T-cell (primary cell): ENCODE measurements at regions not wholly inside any gene's neighbourhood (a gene's known extent, or its start where the extent isn't known, plus 50 kb on each side); places are given as distances from the start of the nearest gene placed in this dataset.
"Not testable (repeated sequence)": the region's sequence is repeated elsewhere in the genome, so short reads cannot be mapped to it uniquely, and the experiment has no call there.

ENCODE experiments used
- ATAC-seq, 4 experiments: fragments of 200-7000 bp in 3 of 4; fragments of 150-1000 bp in 1 of 4; cut with Tn5 transposase; replicated peaks in 1 of 4; 1 replicate in 3 of 4; 2 replicates in 1 of 4; pipeline ENCODE4 v1.10.0; 2021; ENCODE audit warnings: moderate library complexity in 3 of 4, mild to moderate bottlenecking in 2 of 4, moderate number of reproducible peaks in 1 of 4
- CTCF ChIA-PET, 2 donors: fragments of 300-600 bp; sonication (Branson Sonifier 250); formaldehyde crosslinking; loops; one replicate each; lab custom pipeline; 2022; ENCODE audit warnings: antibody characterized with exemption in 2 of 2; lab: Charles Lee
- POLR2A ChIA-PET, 2 donors: fragments of 300-600 bp; sonication (Branson Sonifier 250); formaldehyde crosslinking; loops; one replicate each; lab custom pipeline; 2022; ENCODE audit warnings: antibody characterized with exemption in 2 of 2; lab: Charles Lee
- DNase-seq, 35 experiments: peaks; one replicate each; pipeline versions ENCODE4 v3.0.0 to v3.0.0-alpha.2; 2013 to 2023
- H3K27ac ChIP-seq: one replicate; pipeline ENCODE4 v1.5.1; 2013; ENCODE audit warnings: low read length
- H3K27me3 ChIP-seq, 2 experiments: replicated peaks in 1 of 2; 1 replicate in 1 of 2; 2 replicates in 1 of 2; pipeline versions ENCODE4 v1.6.1 to v1.7.0; 2013; ENCODE audit warnings: low read length in 1 of 2, mixed read lengths in 1 of 2; ENCODE audit not compliant: control insufficient read depth in 2 of 2, insufficient read depth in 2 of 2; ENCODE audit errors: extremely low read depth in 1 of 2
- H3K36me3 ChIP-seq, 2 donors: 1 replicate in 1 of 2; 2 replicates in 1 of 2; pipeline versions ENCODE4 v1.6.1 to v1.7.0; 2013; ENCODE audit warnings: low read length in 1 of 2; ENCODE audit not compliant: control insufficient read depth in 2 of 2, insufficient read depth in 1 of 2; ENCODE audit errors: extremely low read depth in 1 of 2
- H3K4me1 ChIP-seq, 2 experiments: 1 replicate in 1 of 2; 2 replicates in 1 of 2; pipeline versions ENCODE4 v1.6.1 to v1.7.0; 2013; ENCODE audit warnings: low read length in 2 of 2, mixed read lengths in 1 of 2; ENCODE audit not compliant: insufficient read depth in 2 of 2, control insufficient read depth in 1 of 2; ENCODE audit errors: extremely low read depth in 1 of 2
- H3K4me3 ChIP-seq, 2 donors: 1 replicate in 1 of 2; 2 replicates in 1 of 2; pipeline versions ENCODE4 v1.5.1 to v1.7.0; 2013; ENCODE audit warnings: mild to moderate bottlenecking in 2 of 2, low read length in 1 of 2, moderate library complexity in 1 of 2; ENCODE audit not compliant: control insufficient read depth in 1 of 2; ENCODE audit errors: extremely low read depth in 1 of 2
- H3K9me3 ChIP-seq: 2 replicates; pipeline ENCODE4 v1.7.0; 2013
- H3K27ac Mint-ChIP-seq, 2 donors: one replicate each; pipeline ENCODE4 v1.8.0; 2020 to 2021; ENCODE audit warnings: mild to moderate bottlenecking in 2 of 2, mixed read lengths in 2 of 2
- H3K27me3 Mint-ChIP-seq, 2 donors: one replicate each; pipeline ENCODE4 v1.8.0; 2021 to 2022; ENCODE audit warnings: mixed read lengths in 2 of 2
- H3K36me3 Mint-ChIP-seq: one replicate; pipeline ENCODE4 v1.8.0; 2021; ENCODE audit warnings: mixed read lengths
- H3K4me1 Mint-ChIP-seq, 3 donors: one replicate each; pipeline ENCODE4 v1.8.0; 2020 to 2022; ENCODE audit warnings: mixed read lengths in 3 of 3, mild to moderate bottlenecking in 1 of 3
- H3K4me3 Mint-ChIP-seq, 3 donors: one replicate each; pipeline ENCODE4 v1.8.0; 2020 to 2022; ENCODE audit warnings: mild to moderate bottlenecking in 3 of 3, mixed read lengths in 3 of 3, moderate library complexity in 3 of 3
- H3K9me3 Mint-ChIP-seq, 3 donors: one replicate each; pipeline ENCODE4 v1.8.0; 2020 to 2022; ENCODE audit warnings: mixed read lengths in 3 of 3
- WGBS: methylation state at CpG from one replicate; pipeline ENCODE4 v1.1.5; 2013; ENCODE audit warnings: missing lambda C conversion rate; ENCODE audit not compliant: insufficient coverage; 5-methylcytosine and 5-hydroxymethylcytosine counted together

- no peaks in the 10 kb centered on the region for H3K27me3 Mint-ChIP-seq
- no peaks in the 10 kb centered on the region for H3K36me3 Mint-ChIP-seq
- Histone ChIP-seq H3K4me1 (no peaks in the 10 kb centered on the region), H3K36me3 (no peaks in the 10 kb centered on the region), H3K4me3 (no peak overlapping the region), H3K9me3 (no peaks in the 10 kb centered on the region), H3K27me3 (peaks cover 0 to 3% of the 10 kb centered on the region in 2 experiments), H3K27ac (no peak overlapping the region)
- H3K9me3 Mint-ChIP-seq: no peaks in the 10 kb centered on the region
- POLR2A ChIA-PET: no interaction called here
- no peak overlapping the region for H3K4me3 Mint-ChIP-seq
- 77% methylated on average over 4 of the region's 4 CpGs for WGBS
- CTCF ChIA-PET: interaction anchor here in 1 of 2 donors (1.2 kb wide), 1 partner anchor 53 kb away, joined by 3 read pairs; no protein-coding TSS in a partner anchor
- H3K27ac Mint-ChIP-seq: no peak overlapping the region
- ATAC-seq (no peak), DNase-seq (no peak)
- H3K4me1 Mint-ChIP-seq: peaks cover 0 to 6% (median 2%) of the 10 kb centered on the region in 3 donors
These were observed 241.6 kb downstream of the RPIA start for GRCh38 chr2:88933091-88933490.

GRCh38 chr2:88933980-88934379 is 242.5 kb downstream of the RPIA start:
- no peaks in the 10 kb centered on the region for H3K4me1 ChIP-seq
- ChIA-PET POLR2A (no interaction called here), CTCF (interaction anchor here (0.6 to 1.2 kb wide), 3 partner anchors 24 to 54 kb away, joined by 3 to 4 read pairs (median 3); no protein-coding TSS in a partner anchor)
- peaks cover 0 to 6% (median 2%) of the 10 kb centered on the region in 3 donors for H3K4me1 Mint-ChIP-seq
- H3K36me3 Mint-ChIP-seq: no peaks in the 10 kb centered on the region
- H3K27ac Mint-ChIP-seq: no peak overlapping the region
- DNase-seq: peak in 1 of 35 experiments; percentile 12
- H3K27me3 Mint-ChIP-seq: no peaks in the 10 kb centered on the region
- H3K4me3 Mint-ChIP-seq: no peak overlapping the region
- no peak overlapping the region for H3K4me3 ChIP-seq
- no peak overlapping the region for H3K27ac ChIP-seq
- peak in 1 of 4 experiments; percentile 75 for ATAC-seq
- no CpG with 5 or more reads among the region's 1 CpG for WGBS
- H3K9me3 Mint-ChIP-seq: no peaks in the 10 kb centered on the region
- no peaks in the 10 kb centered on the region for H3K9me3 ChIP-seq
- peaks cover 0 to 3% of the 10 kb centered on the region in 2 experiments for H3K27me3 ChIP-seq
- no peaks in the 10 kb centered on the region for H3K36me3 ChIP-seq

DNA sequence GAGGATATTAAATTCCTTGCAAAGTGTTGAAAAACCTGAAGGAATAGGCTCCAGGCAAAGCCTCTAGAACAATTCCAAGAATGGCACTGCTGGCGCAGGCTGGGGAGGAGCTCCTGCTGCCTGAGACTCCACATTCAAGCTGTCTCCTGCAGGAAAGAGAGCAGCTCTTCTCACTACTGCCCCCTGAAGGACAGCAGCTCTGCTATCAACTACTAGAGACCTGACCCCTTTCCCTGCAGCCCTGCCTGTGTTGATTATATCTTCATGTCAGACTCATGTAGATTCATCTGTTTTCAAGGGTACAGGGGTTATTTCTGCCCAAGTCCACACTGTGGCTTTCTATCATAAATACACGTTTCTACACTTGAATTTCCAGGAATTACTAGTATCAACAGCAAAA is 249.7 kb downstream of the RPIA start:
- H3K27me3 ChIP-seq, H3K4me3 ChIP-seq, H3K9me3 Mint-ChIP-seq, H3K27ac Mint-ChIP-seq, H3K27me3 Mint-ChIP-seq, ATAC-seq, H3K27ac ChIP-seq, H3K36me3 ChIP-seq, H3K4me3 Mint-ChIP-seq, H3K9me3 ChIP-seq, H3K4me1 ChIP-seq, H3K36me3 Mint-ChIP-seq, H3K4me1 Mint-ChIP-seq, POLR2A ChIA-PET: not testable (repeated sequence)
- 33% methylated on average over 1 of the region's 2 CpGs for WGBS
- DNase-seq: peak in 1 of 35 experiments; percentile 6
- CTCF ChIA-PET: interaction anchor here in 1 of 2 donors (0.9 kb wide), 1 partner anchor 190 kb away, joined by 3 read pairs; no protein-coding TSS in a partner anchor

- no peaks in the 10 kb centered on the region for H3K36me3 Mint-ChIP-seq
- Histone ChIP-seq H3K4me3 (no peak overlapping the region), H3K27me3 (no peaks in the 10 kb centered on the region), H3K36me3 (no peaks in the 10 kb centered on the region), H3K4me1 (no peaks in the 10 kb centered on the region), H3K9me3 (no peaks in the 10 kb centered on the region), H3K27ac (no peak overlapping the region)
- ATAC-seq (no peak), DNase-seq (no peak)
- H3K27me3 Mint-ChIP-seq: peaks cover 0 to 16% of the 10 kb centered on the region in 2 donors
- no peak overlapping the region for H3K27ac Mint-ChIP-seq
- H3K4me3 Mint-ChIP-seq: no peak overlapping the region
- POLR2A ChIA-PET: no interaction called here
- no peaks in the 10 kb centered on the region for H3K4me1 Mint-ChIP-seq
- CTCF ChIA-PET: no interaction called here
- no CpG with 5 or more reads among the region's 2 CpGs for WGBS
- no peaks in the 10 kb centered on the region for H3K9me3 Mint-ChIP-seq
These were observed 251.3 kb downstream of the RPIA start for GRCh38 chr2:88942798-88943197.

DNA sequence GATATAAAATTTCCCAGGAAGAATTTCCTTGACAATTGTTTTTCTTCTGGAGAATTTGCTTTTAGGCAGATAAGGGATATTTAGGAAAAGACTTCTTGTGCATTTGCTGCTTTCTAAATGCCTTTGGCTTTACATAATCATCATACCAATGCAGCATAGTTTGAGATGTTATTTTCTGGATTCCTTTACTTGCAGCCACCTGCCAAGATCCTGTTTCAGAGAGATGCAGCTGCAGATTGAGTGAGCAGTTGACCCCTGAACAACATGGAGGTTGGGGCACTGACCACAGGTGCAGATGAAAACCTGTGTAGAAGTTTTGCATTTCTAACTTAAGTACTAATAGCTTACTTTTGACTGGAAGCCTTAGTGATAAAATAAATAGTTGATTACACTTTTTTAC is 257.9 kb downstream of the RPIA start:
- Histone ChIP-seq H3K27me3 (no peaks in the 10 kb centered on the region), H3K27ac (no peak overlapping the region), H3K4me3 (no peak overlapping the region), H3K36me3 (no peaks in the 10 kb centered on the region), H3K9me3 (no peaks in the 10 kb centered on the region), H3K4me1 (no peaks in the 10 kb centered on the region)
- ChIA-PET CTCF (no interaction called here), POLR2A (no interaction called here)
- no peaks in the 10 kb centered on the region for H3K9me3 Mint-ChIP-seq
- H3K36me3 Mint-ChIP-seq: no peaks in the 10 kb centered on the region
- ATAC-seq (no peak), DNase-seq (no peak)
- no peak overlapping the region for H3K4me3 Mint-ChIP-seq
- H3K27ac Mint-ChIP-seq: no peak overlapping the region
- H3K27me3 Mint-ChIP-seq: peaks cover 9 to 25% of the 10 kb centered on the region in 2 donors
- no peaks in the 10 kb centered on the region for H3K4me1 Mint-ChIP-seq

- CTCF ChIA-PET: interaction anchor here in 1 of 2 donors (0.7 kb wide), 1 partner anchor 31 kb away, joined by 3 read pairs; no protein-coding TSS in a partner anchor
- H3K4me1 Mint-ChIP-seq: no peaks in the 10 kb centered on the region
- H3K27me3 ChIP-seq: no peaks in the 10 kb centered on the region
- no CpG with 5 or more reads among the region's 2 CpGs for WGBS
- no peak overlapping the region for H3K4me3 Mint-ChIP-seq
- no peak overlapping the region for H3K4me3 ChIP-seq
- no peaks in the 10 kb centered on the region for H3K36me3 ChIP-seq
- no peak overlapping the region for H3K27ac ChIP-seq
- POLR2A ChIA-PET: no interaction called here
- peaks cover 9 to 27% of the 10 kb centered on the region in 2 donors for H3K27me3 Mint-ChIP-seq
- ATAC-seq (no peak), DNase-seq (peak in 1 of 35 experiments; percentile 13)
- H3K9me3 Mint-ChIP-seq: no peaks in the 10 kb centered on the region
- no peaks in the 10 kb centered on the region for H3K4me1 ChIP-seq
- no peaks in the 10 kb centered on the region for H3K36me3 Mint-ChIP-seq
- no peaks in the 10 kb centered on the region for H3K9me3 ChIP-seq
- H3K27ac Mint-ChIP-seq: no peak overlapping the region
These were observed 258.5 kb downstream of the RPIA start for GRCh38 chr2:88950010-88950409.

DNA sequence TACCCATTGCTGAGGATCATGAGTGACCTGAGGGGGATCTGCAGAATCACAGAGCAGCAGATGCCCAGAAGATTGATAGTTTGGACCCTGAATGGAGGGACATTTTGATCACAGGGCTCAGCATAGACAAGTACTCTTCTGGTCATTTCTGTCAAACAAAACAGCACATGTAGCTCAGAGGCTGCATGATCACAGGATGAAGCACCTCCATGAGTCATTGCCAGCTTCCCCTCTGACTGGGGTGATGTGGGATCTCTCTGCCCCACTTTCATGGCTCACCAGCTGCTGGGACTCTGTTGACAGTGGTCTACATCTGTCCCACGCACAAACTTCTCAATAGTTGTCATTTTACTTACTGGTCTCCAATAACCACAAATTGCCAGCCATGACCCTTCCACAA is 264.1 kb downstream of the RPIA start:
- ATAC-seq (no peak), DNase-seq (no peak)
- H3K4me1 ChIP-seq: no peaks in the 10 kb centered on the region
- no peak overlapping the region for H3K4me3 ChIP-seq
- no CpG with 5 or more reads among the region's 1 CpG for WGBS
- ChIA-PET POLR2A (no interaction called here), CTCF (no interaction called here)
- H3K9me3 Mint-ChIP-seq: no peaks in the 10 kb centered on the region
- H3K4me3 Mint-ChIP-seq: no peak overlapping the region
- H3K27ac ChIP-seq: no peak overlapping the region
- no peaks in the 10 kb centered on the region for H3K36me3 Mint-ChIP-seq
- peaks cover 0 to 6% of the 10 kb centered on the region in 2 experiments for H3K27me3 ChIP-seq
- no peaks in the 10 kb centered on the region for H3K4me1 Mint-ChIP-seq
- peaks cover 16 to 21% of the 10 kb centered on the region in 2 donors for H3K27me3 Mint-ChIP-seq
- no peak overlapping the region for H3K27ac Mint-ChIP-seq
- H3K36me3 ChIP-seq: no peaks in the 10 kb centered on the region
- no peaks in the 10 kb centered on the region for H3K9me3 ChIP-seq
